Thymus (tissue), 11 donors: ENCODE measurements at regions not wholly inside any gene's neighbourhood (a gene's known extent, or its start where the extent isn't known, plus 50 kb on each side); places are given as distances from the start of the nearest gene placed in this dataset.

Source experiments
- DNase-seq, 9 donors: peaks; one replicate each; pipeline ENCODE4 v3.0.0-alpha.2; 2013; ENCODE audit warnings: low spot score in 9 of 9, low read depth in 6 of 9, missing footprints in 1 of 9
- H3K27ac ChIP-seq, 2 donors: one replicate each; pipeline ENCODE4 v1.5.1; 2013; ENCODE audit warnings: control low read depth in 1 of 2, low read depth in 1 of 2, low read length in 1 of 2, mild to moderate bottlenecking in 1 of 2, moderate library complexity in 1 of 2
- H3K27me3 ChIP-seq, 2 donors: one replicate each; pipeline ENCODE4 v1.5.1; 2013; ENCODE audit warnings: low read length in 1 of 2; ENCODE audit not compliant: control insufficient read depth in 2 of 2, insufficient read depth in 1 of 2
- H3K36me3 ChIP-seq, 2 donors: one replicate each; pipeline ENCODE4 v1.5.1; 2013; ENCODE audit warnings: low read length in 1 of 2, mild to moderate bottlenecking in 1 of 2, moderate library complexity in 1 of 2; ENCODE audit not compliant: control insufficient read depth in 2 of 2, insufficient read depth in 2 of 2
- H3K4me1 ChIP-seq, 2 donors: one replicate each; pipeline ENCODE4 v1.5.1; 2013; ENCODE audit warnings: low read length in 2 of 2; ENCODE audit not compliant: control insufficient read depth in 2 of 2, insufficient read depth in 2 of 2
- H3K4me3 ChIP-seq, 2 donors: one replicate each; pipeline ENCODE4 v1.5.1; 2013; ENCODE audit warnings: low read length in 2 of 2, control low read depth in 1 of 2, mild to moderate bottlenecking in 1 of 2
- H3K9me3 ChIP-seq, 2 donors: one replicate each; pipeline ENCODE4 v1.5.1; 2013; ENCODE audit warnings: low read length in 1 of 2, mild to moderate bottlenecking in 1 of 2; ENCODE audit not compliant: control insufficient read depth in 2 of 2, insufficient read depth in 1 of 2
- WGBS: extraction: QIAGEN DNeasy Blood & Tissue Kit; methylation state at CpG from one replicate; pipeline ENCODE4 v1.1.7; 2013; 5-methylcytosine and 5-hydroxymethylcytosine counted together
- donor health status: healthy.

GRCh38 chr13:73262862-73263627 is 204.2 kb downstream of the KLF5 start:
- no peak overlapping the region for H3K27ac ChIP-seq
- H3K27me3 ChIP-seq, result no peaks in the 10 kb centered on the region

DNA sequence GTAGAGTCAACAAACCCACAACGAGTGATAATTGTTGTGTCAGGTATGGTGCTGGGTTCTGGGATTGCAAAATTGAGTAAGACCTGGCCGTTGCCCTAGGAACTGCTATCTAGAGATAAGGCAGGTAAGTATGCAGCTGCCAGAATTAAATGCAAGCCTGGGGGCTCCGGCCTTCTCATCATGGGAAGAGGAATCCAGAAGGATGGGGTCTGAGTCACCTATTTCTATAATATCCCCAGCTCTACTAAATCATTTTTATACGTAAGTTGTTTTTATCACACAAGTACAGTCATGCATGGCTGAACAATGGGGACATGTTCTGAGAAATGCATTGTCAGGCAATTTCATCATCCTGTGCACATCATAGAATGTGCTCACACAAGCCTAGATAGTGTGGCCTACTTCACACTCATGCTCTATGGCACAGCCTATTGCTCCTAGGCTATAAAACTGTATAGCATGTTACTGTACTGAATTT is 203.0 kb downstream of the KLF5 start:
- Histone ChIP-seq H3K9me3 (no peaks in the 10 kb centered on the region), H3K27ac (no peak overlapping the region)
- 79% methylated on average over 4 of the region's 4 CpGs for WGBS

More at GRCh38 chr13:73262862-73263627, 204.2 kb downstream of the KLF5 start:
- Histone ChIP-seq H3K4me3 (no peak overlapping the region), H3K4me1 (no peaks in the 10 kb centered on the region), H3K36me3 (no peaks in the 10 kb centered on the region), H3K9me3 (no peaks in the 10 kb centered on the region)
- DNase-seq, result no peak
- WGBS, result 88% methylated on average over 5 of the region's 5 CpGs

DNA sequence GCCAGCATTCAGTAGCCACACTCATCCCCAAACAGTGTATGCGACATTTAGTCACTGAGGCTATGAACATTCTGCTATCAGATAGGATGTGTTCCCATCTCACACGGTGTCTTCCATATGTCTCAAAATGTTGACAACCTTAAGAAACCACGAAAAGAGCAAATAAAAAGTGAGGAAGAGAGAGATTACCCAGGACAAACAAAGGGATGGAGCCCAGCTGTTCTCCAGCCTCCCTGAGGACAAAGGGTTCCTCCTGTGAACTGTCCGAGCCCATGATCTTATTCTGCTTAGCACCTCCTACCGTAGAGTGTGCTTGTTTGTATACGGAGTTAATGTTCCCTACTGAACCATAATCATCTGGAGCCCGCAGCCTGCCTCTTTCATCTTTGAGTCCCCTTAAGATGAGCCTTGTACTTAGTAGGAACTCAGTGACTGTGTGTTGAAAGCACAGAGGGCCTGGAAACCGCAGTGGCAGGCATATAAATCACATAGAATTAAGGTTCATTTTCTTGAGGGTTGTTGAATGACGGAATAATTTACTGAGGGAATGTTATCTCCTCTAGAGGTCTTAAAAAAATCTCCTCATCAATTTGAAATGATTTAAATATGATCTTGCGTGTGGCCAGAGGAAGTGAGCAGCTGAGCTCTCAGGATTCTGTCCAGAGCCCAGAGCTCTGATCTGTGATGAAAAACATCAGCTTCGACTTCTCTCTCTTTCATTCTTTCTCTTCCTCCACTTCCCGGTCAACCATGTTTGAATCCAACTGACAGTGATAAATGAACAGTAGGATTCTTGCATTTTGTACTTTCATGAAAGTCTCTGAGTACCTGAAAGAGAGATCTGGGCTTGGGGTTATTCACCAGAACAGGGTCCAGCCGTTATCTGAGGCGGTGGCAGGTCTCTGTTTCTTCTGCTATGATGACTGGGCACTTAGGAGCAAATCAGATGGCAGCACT is 200.5 kb downstream of the KLF5 start:
- Histone ChIP-seq H3K4me1 (no peaks in the 10 kb centered on the region), H3K4me3 (no peak overlapping the region), H3K27ac (no peak overlapping the region), H3K36me3 (no peaks in the 10 kb centered on the region), H3K27me3 (no peaks in the 10 kb centered on the region), H3K9me3 (no peaks in the 10 kb centered on the region)
- WGBS, result 85% methylated on average over 14 of the region's 14 CpGs
- DNase-seq, result no peak

More for the DNA sequence above, 203.0 kb downstream of the KLF5 start:
- no peaks in the 10 kb centered on the region for H3K27me3 ChIP-seq
- no peaks in the 10 kb centered on the region for H3K36me3 ChIP-seq
- no peak for DNase-seq
- no peaks in the 10 kb centered on the region for H3K4me1 ChIP-seq
- H3K4me3 ChIP-seq, result no peak overlapping the region

GRCh38 chr13:73258406-73258805 is 199.6 kb downstream of the KLF5 start:
- Histone ChIP-seq H3K4me3 (no peak overlapping the region), H3K36me3 (no peaks in the 10 kb centered on the region), H3K27ac (no peak overlapping the region), H3K27me3 (no peaks in the 10 kb centered on the region), H3K4me1 (no peaks in the 10 kb centered on the region), H3K9me3 (no peaks in the 10 kb centered on the region)
- no peak for DNase-seq
- 78% methylated on average over 4 of the region's 4 CpGs for WGBS

GRCh38 chr13:73254827-73255226 is 196.0 kb downstream of the KLF5 start:
- no peak overlapping the region for H3K27ac ChIP-seq
- no peak for DNase-seq
- H3K4me1 ChIP-seq, result no peaks in the 10 kb centered on the region
- WGBS, result 75% methylated on average over 2 of the region's 2 CpGs
- H3K36me3 ChIP-seq, result no peaks in the 10 kb centered on the region
- no peaks in the 10 kb centered on the region for H3K27me3 ChIP-seq
- no peaks in the 10 kb centered on the region for H3K9me3 ChIP-seq
- H3K4me3 ChIP-seq, result no peak overlapping the region

- H3K27ac ChIP-seq, result no peak overlapping the region
- H3K9me3 ChIP-seq, result no peaks in the 10 kb centered on the region
- H3K4me3 ChIP-seq, result no peak overlapping the region
- no peak for DNase-seq
- no peaks in the 10 kb centered on the region for H3K36me3 ChIP-seq
- H3K27me3 ChIP-seq, result no peaks in the 10 kb centered on the region
- no peaks in the 10 kb centered on the region for H3K4me1 ChIP-seq
- WGBS, result 91% methylated on average over 1 of the region's 1 CpG
Observed at GRCh38 chr13:73251626-73252265, 192.9 kb downstream of the KLF5 start.

DNA sequence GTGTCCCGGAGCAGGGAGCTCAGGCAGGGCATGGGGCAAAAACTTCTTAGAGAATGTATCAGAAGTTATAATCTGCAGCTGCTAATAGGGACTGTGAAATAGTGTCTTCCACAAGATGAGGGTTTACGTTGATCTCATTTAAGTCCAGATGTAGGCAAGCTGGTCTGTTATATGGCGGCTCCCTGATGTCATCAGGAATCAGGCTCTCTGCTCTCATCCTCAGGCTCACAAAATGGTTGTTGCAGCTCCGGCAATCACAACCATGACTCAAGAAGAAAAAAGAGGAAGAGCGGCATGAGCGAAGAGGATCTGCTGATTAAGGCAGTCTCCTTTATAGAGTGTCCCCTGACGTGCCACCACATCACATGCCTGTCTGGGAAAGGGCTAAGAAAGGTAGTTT is 191.3 kb downstream of the KLF5 start:
- Histone ChIP-seq H3K27ac (no peak overlapping the region), H3K4me1 (no peaks in the 10 kb centered on the region), H3K4me3 (no peak overlapping the region), H3K9me3 (no peaks in the 10 kb centered on the region), H3K36me3 (no peaks in the 10 kb centered on the region), H3K27me3 (no peaks in the 10 kb centered on the region)
- DNase-seq, result no peak
- 97% methylated on average over 7 of the region's 7 CpGs for WGBS

DNA sequence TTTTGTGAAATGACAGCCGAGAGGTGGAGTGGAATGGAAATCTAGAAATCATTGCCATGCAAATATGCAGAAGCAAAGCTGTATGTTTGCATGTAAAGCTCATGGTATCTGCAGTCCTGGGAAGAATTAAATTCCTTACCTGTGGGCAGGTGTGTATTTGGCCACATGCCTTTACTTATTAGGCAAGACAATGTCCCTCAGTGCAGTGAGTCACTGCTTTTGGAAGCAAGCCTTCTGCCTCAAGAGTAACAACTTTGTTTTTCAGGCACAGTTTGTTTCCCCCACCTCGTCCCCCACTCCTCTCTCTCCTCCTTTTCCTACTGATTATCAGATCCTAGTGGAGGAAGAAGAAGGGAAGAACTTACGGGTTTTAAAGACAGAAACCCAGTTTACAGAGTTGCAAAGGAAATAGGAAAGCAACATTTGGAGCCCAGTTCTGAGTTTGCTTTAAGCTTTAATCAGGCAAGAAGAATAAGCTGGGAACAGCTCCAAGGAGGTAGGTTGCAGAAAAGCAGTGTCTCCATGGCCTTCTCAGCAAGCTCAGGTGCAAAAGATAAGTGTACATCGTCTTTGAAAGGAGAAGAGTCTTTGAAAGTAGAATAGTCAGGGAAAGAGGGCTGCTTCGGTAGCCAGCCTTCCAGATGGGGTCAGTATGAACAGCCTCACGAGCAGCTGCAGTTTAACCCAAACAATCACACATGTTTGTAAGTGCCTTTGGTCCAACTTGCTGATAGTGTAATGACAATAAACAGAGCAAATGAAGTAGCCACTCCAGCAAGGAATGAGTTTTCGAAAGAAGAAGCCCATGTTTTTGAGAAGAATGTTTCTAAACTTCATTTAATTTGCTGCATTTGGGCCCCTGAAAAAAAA is 190.1 kb downstream of the KLF5 start:
- Histone ChIP-seq H3K36me3 (no peaks in the 10 kb centered on the region), H3K9me3 (no peaks in the 10 kb centered on the region), H3K4me1 (no peaks in the 10 kb centered on the region), H3K4me3 (no peak overlapping the region), H3K27me3 (no peaks in the 10 kb centered on the region), H3K27ac (no peak overlapping the region)
- 92% methylated on average over 7 of the region's 7 CpGs for WGBS
- no peak for DNase-seq
